ENCODE measurements at regions not wholly inside any gene's neighbourhood (a gene's known extent, or its start where the extent isn't known, plus 50 kb on each side); places are given as distances from the start of the nearest gene placed in this dataset.

DNA sequence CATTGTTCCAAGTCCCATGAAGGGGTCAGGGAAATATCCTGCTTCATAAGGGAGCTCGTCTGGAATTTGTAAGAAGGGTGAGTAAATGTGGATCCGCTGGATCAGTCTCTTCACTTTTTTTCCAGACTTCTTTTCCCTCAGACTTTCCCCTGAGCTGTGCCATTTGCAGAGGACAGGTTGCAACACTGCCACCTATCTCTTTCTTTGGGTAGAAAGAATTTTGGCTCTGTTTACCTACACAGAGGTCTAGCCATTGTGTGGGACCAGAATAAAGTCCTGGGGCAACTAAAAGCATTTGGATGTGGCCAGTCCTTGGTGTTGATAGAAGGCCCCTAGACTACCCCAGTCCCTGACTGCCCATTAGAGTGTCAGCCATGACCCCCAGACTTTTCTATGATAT, 1146.7 kb upstream of the PRMT6 start:
- H3K4me1 ChIP-seq (ENCODE audit: low read length) = peaks cover 6% of the 10 kb centered on the region; the same call in 1 of the 2 replicates
- H3K4me3 ChIP-seq (ENCODE audit: low read length) = no peak overlapping the region
- H3K36me3 ChIP-seq (replicated peaks; ENCODE audit: low read depth, low read length) = no peaks in the 10 kb centered on the region
- no peak overlapping the region for H2AFZ ChIP-seq (ENCODE audit: low read depth, low read length)
- no peaks in the 10 kb centered on the region for H4K20me1 ChIP-seq (ENCODE audit: insufficient read depth, low read length)
- no peaks in the 10 kb centered on the region for H3K9me3 ChIP-seq (ENCODE audit: insufficient read depth, low read length)
- no peak overlapping the region for H3K27ac ChIP-seq (ENCODE audit: low read length)
- H3K79me2 ChIP-seq (ENCODE audit: low read length) = no peaks in the 10 kb centered on the region
- H3K9ac ChIP-seq (ENCODE audit: low read length) = no peak overlapping the region
- no peak overlapping the region for H3K4me2 ChIP-seq (ENCODE audit: low read length)
- no peak for TF ChIP-seq EZH2phosphoT487 (IDR thresholded peaks at IDR 0.05; ENCODE audit: low read depth)
- TF ChIP-seq, protein P1, sequence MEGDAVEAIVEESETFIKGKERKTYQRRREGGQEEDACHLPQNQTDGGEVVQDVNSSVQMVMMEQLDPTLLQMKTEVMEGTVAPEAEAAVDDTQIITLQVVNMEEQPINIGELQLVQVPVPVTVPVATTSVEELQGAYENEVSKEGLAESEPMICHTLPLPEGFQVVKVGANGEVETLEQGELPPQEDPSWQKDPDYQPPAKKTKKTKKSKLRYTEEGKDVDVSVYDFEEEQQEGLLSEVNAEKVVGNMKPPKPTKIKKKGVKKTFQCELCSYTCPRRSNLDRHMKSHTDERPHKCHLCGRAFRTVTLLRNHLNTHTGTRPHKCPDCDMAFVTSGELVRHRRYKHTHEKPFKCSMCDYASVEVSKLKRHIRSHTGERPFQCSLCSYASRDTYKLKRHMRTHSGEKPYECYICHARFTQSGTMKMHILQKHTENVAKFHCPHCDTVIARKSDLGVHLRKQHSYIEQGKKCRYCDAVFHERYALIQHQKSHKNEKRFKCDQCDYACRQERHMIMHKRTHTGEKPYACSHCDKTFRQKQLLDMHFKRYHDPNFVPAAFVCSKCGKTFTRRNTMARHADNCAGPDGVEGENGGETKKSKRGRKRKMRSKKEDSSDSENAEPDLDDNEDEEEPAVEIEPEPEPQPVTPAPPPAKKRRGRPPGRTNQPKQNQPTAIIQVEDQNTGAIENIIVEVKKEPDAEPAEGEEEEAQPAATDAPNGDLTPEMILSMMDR (IDR thresholded peaks at IDR 0.05; ENCODE audit: low read depth, low read length) = peak; percentile 31; the same call in 1 of the 2 replicates
- no peaks in the 10 kb centered on the region for H3K27me3 ChIP-seq (ENCODE audit: low read depth, low read length)

DNA sequence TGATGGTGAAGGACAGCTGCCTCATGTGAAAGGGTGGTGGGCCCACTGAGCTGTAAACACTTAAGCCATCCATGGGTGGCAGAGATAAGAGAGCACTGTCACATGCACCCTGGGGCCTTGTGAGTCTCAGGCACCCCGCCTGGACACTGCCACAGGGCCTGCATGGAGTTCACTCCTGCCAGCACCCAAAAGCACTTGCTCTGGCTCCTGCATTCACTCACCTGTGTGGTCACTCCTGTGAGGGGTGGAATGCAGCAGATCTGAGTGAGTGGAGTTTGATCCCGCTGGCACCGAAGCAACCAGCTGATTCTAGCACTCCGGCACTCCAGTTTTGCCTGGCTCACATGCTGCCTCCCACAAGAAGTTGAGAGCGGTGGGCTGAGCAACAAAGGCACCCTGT, 1142.1 kb upstream of the PRMT6 start:
- Histone ChIP-seq H3K4me2 (ENCODE audit: low read length) (no peak overlapping the region), H3K4me1 (ENCODE audit: low read length) (peaks cover 6% of the 10 kb centered on the region; the same call in 1 of the 2 replicates), H3K27me3 (ENCODE audit: low read depth, low read length) (no peaks in the 10 kb centered on the region), H2AFZ (ENCODE audit: low read depth, low read length) (no peak overlapping the region), H3K27ac (ENCODE audit: low read length) (no peak overlapping the region), H4K20me1 (ENCODE audit: insufficient read depth, low read length) (no peaks in the 10 kb centered on the region), H3K9me3 (ENCODE audit: insufficient read depth, low read length) (no peaks in the 10 kb centered on the region), H3K9ac (ENCODE audit: low read length) (no peak overlapping the region), H3K4me3 (ENCODE audit: low read length) (no peak overlapping the region), H3K79me2 (ENCODE audit: low read length) (no peaks in the 10 kb centered on the region), H3K36me3 (replicated peaks; ENCODE audit: low read depth, low read length) (no peaks in the 10 kb centered on the region)
- TF ChIP-seq EZH2phosphoT487 (IDR thresholded peaks at IDR 0.05; ENCODE audit: low read depth) = no peak
- TF ChIP-seq, protein P1 (IDR thresholded peaks at IDR 0.05; ENCODE audit: low read depth, low read length) = no peak

DNA sequence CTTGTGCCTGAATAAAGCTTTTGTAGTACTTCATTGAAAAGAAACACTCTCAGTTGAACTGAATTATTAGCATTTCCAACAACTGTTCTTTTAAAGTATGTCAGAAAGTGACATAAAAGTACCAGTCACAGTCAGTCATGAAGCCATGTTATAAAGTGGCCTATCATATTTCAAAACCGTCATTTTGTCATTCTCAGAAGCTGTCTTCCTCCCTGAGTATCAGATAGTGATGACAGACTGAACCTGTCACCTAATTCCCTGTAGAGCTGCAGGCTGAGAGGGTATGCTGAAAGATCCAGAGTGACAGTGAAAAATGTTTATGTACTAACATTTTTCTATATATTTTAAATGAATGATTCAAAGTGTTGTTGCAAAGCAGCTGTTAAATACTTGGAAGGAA, 1121.7 kb upstream of the PRMT6 start:
- no peaks in the 10 kb centered on the region for H3K4me1 ChIP-seq (ENCODE audit: low read length)
- no peaks in the 10 kb centered on the region for H3K27me3 ChIP-seq (ENCODE audit: low read depth, low read length)
- H3K9me3 ChIP-seq (ENCODE audit: insufficient read depth, low read length) = no peaks in the 10 kb centered on the region
- H3K79me2 ChIP-seq (ENCODE audit: low read length) = no peaks in the 10 kb centered on the region
- H2AFZ ChIP-seq (ENCODE audit: low read depth, low read length) = no peak overlapping the region
- TF ChIP-seq, protein P1 (IDR thresholded peaks at IDR 0.05; ENCODE audit: low read depth, low read length) = no peak
- TF ChIP-seq EZH2phosphoT487 (IDR thresholded peaks at IDR 0.05; ENCODE audit: low read depth) = no peak
- no peaks in the 10 kb centered on the region for H4K20me1 ChIP-seq (ENCODE audit: insufficient read depth, low read length)
- no peaks in the 10 kb centered on the region for H3K36me3 ChIP-seq (replicated peaks; ENCODE audit: low read depth, low read length)
- no peak overlapping the region for H3K4me3 ChIP-seq (ENCODE audit: low read length)
- no peak overlapping the region for H3K9ac ChIP-seq (ENCODE audit: low read length)
- no peak overlapping the region for H3K4me2 ChIP-seq (ENCODE audit: low read length)
- H3K27ac ChIP-seq (ENCODE audit: low read length) = no peak overlapping the region

DNA sequence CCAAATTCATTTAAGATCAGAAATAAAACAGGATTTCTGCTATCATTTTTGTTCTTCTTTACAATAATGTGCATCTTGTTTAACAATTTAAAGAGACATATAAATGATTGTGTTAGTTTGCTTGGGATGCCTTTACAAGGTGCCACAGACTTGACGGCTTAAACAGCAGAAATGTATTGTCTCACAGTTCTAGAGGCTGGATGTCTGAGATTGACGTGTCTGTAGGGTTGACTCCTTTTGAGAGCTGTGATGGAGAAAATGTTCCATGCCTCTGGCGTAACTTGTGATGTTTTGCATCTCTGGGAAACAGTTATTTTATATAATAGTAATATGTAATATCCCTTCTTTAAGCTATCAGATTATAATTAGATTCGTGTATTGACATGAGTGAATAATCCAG, 1091.6 kb upstream of the PRMT6 start:
- no peak overlapping the region for H3K4me2 ChIP-seq (ENCODE audit: low read length)
- no peak overlapping the region for H2AFZ ChIP-seq (ENCODE audit: low read depth, low read length)
- H4K20me1 ChIP-seq (ENCODE audit: insufficient read depth, low read length) = no peaks in the 10 kb centered on the region
- no peaks in the 10 kb centered on the region for H3K79me2 ChIP-seq (ENCODE audit: low read length)
- no peaks in the 10 kb centered on the region for H3K9me3 ChIP-seq (ENCODE audit: insufficient read depth, low read length)
- no peak overlapping the region for H3K4me3 ChIP-seq (ENCODE audit: low read length)
- TF ChIP-seq, protein P1 (IDR thresholded peaks at IDR 0.05; ENCODE audit: low read depth, low read length) = no peak
- no peak for TF ChIP-seq EZH2phosphoT487 (IDR thresholded peaks at IDR 0.05; ENCODE audit: low read depth)
- no peak overlapping the region for H3K27ac ChIP-seq (ENCODE audit: low read length)
- no peaks in the 10 kb centered on the region for H3K36me3 ChIP-seq (replicated peaks; ENCODE audit: low read depth, low read length)
- H3K4me1 ChIP-seq (ENCODE audit: low read length) = no peaks in the 10 kb centered on the region
- H3K9ac ChIP-seq (ENCODE audit: low read length) = no peak overlapping the region
- H3K27me3 ChIP-seq (ENCODE audit: low read depth, low read length) = no peaks in the 10 kb centered on the region

Measured in OCI-LY3 (cell line).